HEK293 (cell line): ENCODE measurements at regions not wholly inside any gene's neighbourhood (a gene's known extent, or its start where the extent isn't known, plus 50 kb on each side); places are given as distances from the start of the nearest gene placed in this dataset.

Source experiments
- CTCF ChIA-PET: fragments of 350-600 bp; formaldehyde crosslinking; extraction: SDS; loops from one replicate; lab custom pipeline; 2021; ENCODE audit warnings: antibody characterized with exemption; lab: Yijun Ruan, JAX
- POLR2A ChIA-PET: fragments of 300-600 bp; formaldehyde crosslinking; extraction: SDS; loops from one replicate; lab custom pipeline; 2020; ENCODE audit warnings: antibody characterized with exemption, inconsistent platforms; lab: Yijun Ruan, JAX
- H3K27ac ChIP-seq: fragments of 200-500 bp; sonication (Bioruptor generic); 2 replicates; pipeline ENCODE4 v1.5.1; 2014; ENCODE audit warnings: low read depth, low read length, control low read depth, inconsistent platforms; ENCODE audit errors: extremely low read depth
- H3K36me3 ChIP-seq, 2 experiments: fragments of 200-500 bp in 1 of 2; sonication (Bioruptor generic) in 1 of 2; 1 replicate in 1 of 2; 2 replicates in 1 of 2; pipeline ENCODE4 v1.5.1; 2014 to 2017; ENCODE audit warnings: inconsistent platforms in 2 of 2, low read length in 2 of 2; ENCODE audit not compliant: control insufficient read depth in 2 of 2, insufficient read depth in 1 of 2
- H3K4me1 ChIP-seq: fragments of 200-500 bp; sonication (Bioruptor generic); 2 replicates; pipeline ENCODE4 v1.5.1; 2014; ENCODE audit warnings: mild to moderate bottlenecking, low read length, inconsistent platforms; ENCODE audit not compliant: control insufficient read depth, insufficient read depth
- H3K4me3 ChIP-seq: 2 replicates; pipeline ENCODE4 v1.5.1; 2011; ENCODE audit warnings: low read depth, mild to moderate bottlenecking, control low read depth, low read length, moderate library complexity
- H3K9me3 ChIP-seq: fragments of 200-500 bp; sonication (Bioruptor generic); 2 replicates; pipeline ENCODE4 v1.5.1; 2014; ENCODE audit warnings: low read depth, low read length, inconsistent platforms; ENCODE audit not compliant: control insufficient read depth, insufficient read depth
- GLIS2 ChIP-seq: fragments of 450-650 bp; formaldehyde crosslinking; IDR thresholded peaks from 2 replicates; pipeline ENCODE4 v1.5.1; 2016; ENCODE audit warnings: missing biosample characterization, missing genetic modification characterization
- HIC1 ChIP-seq: fragments of 450-650 bp; formaldehyde crosslinking; IDR thresholded peaks from 2 replicates; pipeline ENCODE4 v1.5.1; 2016; ENCODE audit warnings: missing biosample characterization, missing genetic modification characterization
- PRDM2 ChIP-seq: fragments of 450-650 bp; formaldehyde crosslinking; IDR thresholded peaks from 2 replicates; pipeline ENCODE4 v1.5.1; 2016; ENCODE audit warnings: missing biosample characterization, missing genetic modification characterization, borderline replicate concordance
- REST ChIP-seq: fragments of 450-650 bp; formaldehyde crosslinking; IDR thresholded peaks from 2 replicates; pipeline ENCODE4 v1.5.1; 2016; ENCODE audit warnings: missing biosample characterization, missing genetic modification characterization
- ZNF10 ChIP-seq: fragments of 450-650 bp; formaldehyde crosslinking; IDR thresholded peaks from 2 replicates; pipeline ENCODE4 v1.5.1; 2017; ENCODE audit warnings: missing biosample characterization, missing genetic modification characterization
- ZNF2 ChIP-seq: fragments of 450-650 bp; formaldehyde crosslinking; IDR thresholded peaks from 2 replicates; pipeline ENCODE4 v1.5.1; 2016; ENCODE audit warnings: missing biosample characterization, missing genetic modification characterization
- ZNF202 ChIP-seq: fragments of 450-650 bp; formaldehyde crosslinking; IDR thresholded peaks from 2 replicates; pipeline ENCODE4 v1.5.1; 2016; ENCODE audit warnings: missing biosample characterization, missing genetic modification characterization, borderline replicate concordance
- ZNF341 ChIP-seq: fragments of 450-650 bp; formaldehyde crosslinking; IDR thresholded peaks from 2 replicates; pipeline ENCODE4; 2016; ENCODE audit warnings: low read depth, missing biosample characterization, missing genetic modification characterization
- ZNF76 ChIP-seq: fragments of 450-650 bp; formaldehyde crosslinking; IDR thresholded peaks from 2 replicates; pipeline ENCODE4; 2016; ENCODE audit warnings: low read depth, missing biosample characterization, missing genetic modification characterization, borderline replicate concordance
- ZNF837 ChIP-seq: fragments of 450-650 bp; formaldehyde crosslinking; IDR thresholded peaks from 2 replicates; pipeline ENCODE4 v1.5.1; 2016; ENCODE audit warnings: missing biosample characterization, missing genetic modification characterization

GRCh38 chr17:71184716-71185115 lies 936.1 kb upstream of the SOX9 start (continued):
- peak; percentile 24; the same call in 1 of the 2 replicates for TF ChIP-seq REST
- no peak for TF ChIP-seq PRDM2 (tag by site-specific recombination)
- TF ChIP-seq ZNF2 (tag by site-specific recombination): no peak
- no peak for TF ChIP-seq ZNF837
- TF ChIP-seq HIC1: no peak
- no peak for TF ChIP-seq GLIS2 (tag by site-specific recombination)
- no peak for TF ChIP-seq ZNF76
- TF ChIP-seq ZNF202 (tag by site-specific recombination): no peak

GRCh38 chr17:71187145-71187878 lies 933.5 kb upstream of the SOX9 start:
- H3K36me3 ChIP-seq: no peaks in the 10 kb centered on the region
- POLR2A ChIA-PET: no interaction called here
- TF ChIP-seq ZNF341 (tag by site-specific recombination) (no peak), ZNF10 (tag by site-specific recombination) (peak; percentile 78)
- TF ChIP-seq, all 188 proteins: peak for 1
- CTCF ChIA-PET: interaction anchor here (0.6 to 0.8 kb wide), 2 partner anchors 13 to 38 kb away, joined by 3 read pairs; no protein-coding TSS in a partner anchor
- Histone ChIP-seq H3K27ac (no peak overlapping the region), H3K4me1 (peaks cover 15% of the 10 kb centered on the region; the same call in 1 of the 2 replicates), H3K4me3 (no peak overlapping the region), H3K9me3 (no peaks in the 10 kb centered on the region)
